GM19035 (cell line): ENCODE measurements at regions not wholly inside any gene's neighbourhood (a gene's known extent, or its start where the extent isn't known, plus 50 kb on each side); places are given as distances from the start of the nearest gene placed in this dataset.

Source experiments
- ATAC-seq: cut with Tn5 transposase; IDR thresholded peaks from one replicate; pipeline ENCODE4 v1.9.1; 2021; ENCODE audit not compliant: unreplicated experiment

GRCh38 chr11:81899156-81899555 lies 834.5 kb downstream of the FAM181B start:
- ATAC-seq, result no peak

- ATAC-seq, result no peak
These were observed 836.0 kb downstream of the FAM181B start for GRCh38 chr11:81897639-81898038.

GRCh38 chr11:81895258-81895657 lies 838.4 kb downstream of the FAM181B start:
- ATAC-seq, result no peak

- no peak for ATAC-seq
These were observed 840.7 kb downstream of the FAM181B start for GRCh38 chr11:81892770-81893635.

GRCh38 chr11:81888391-81888790 lies 845.3 kb downstream of the FAM181B start:
- no peak for ATAC-seq

GRCh38 chr11:81887671-81888070 lies 846.0 kb downstream of the FAM181B start:
- no peak for ATAC-seq

GRCh38 chr11:81886406-81887075 lies 847.1 kb downstream of the FAM181B start:
- ATAC-seq, result no peak

- ATAC-seq, result peak; percentile 21
These were observed 859.0 kb downstream of the FAM181B start for GRCh38 chr11:81874635-81875034.

- no peak for ATAC-seq
These were observed 862.8 kb downstream of the FAM181B start for GRCh38 chr11:81870815-81871214.

- peak; percentile 64 for ATAC-seq
These were observed 863.6 kb downstream of the FAM181B start for GRCh38 chr11:81870066-81870412.

- peak; percentile 92 for ATAC-seq
These were observed 864.2 kb downstream of the FAM181B start for GRCh38 chr11:81869351-81870065.

- no peak for ATAC-seq
These were observed 866.8 kb downstream of the FAM181B start for GRCh38 chr11:81866896-81867295.

- no peak for ATAC-seq
These were observed 876.3 kb downstream of the FAM181B start for GRCh38 chr11:81857386-81857785.

- ATAC-seq, result no peak
These were observed 879.9 kb downstream of the FAM181B start for GRCh38 chr11:81853791-81854190.

GRCh38 chr11:81852896-81853295 lies 880.8 kb downstream of the FAM181B start:
- no peak for ATAC-seq

GRCh38 chr11:81840380-81840779 lies 893.3 kb downstream of the FAM181B start:
- no peak for ATAC-seq

GRCh38 chr11:81839976-81840375 lies 893.7 kb downstream of the FAM181B start:
- ATAC-seq, result no peak

GRCh38 chr11:81839016-81839415 lies 894.6 kb downstream of the FAM181B start:
- ATAC-seq, result no peak

GRCh38 chr11:81829976-81830375 lies 903.7 kb downstream of the FAM181B start:
- no peak for ATAC-seq

GRCh38 chr11:81825346-81825745 lies 908.3 kb downstream of the FAM181B start:
- no peak for ATAC-seq

- ATAC-seq, result no peak
These were observed 914.2 kb downstream of the FAM181B start for GRCh38 chr11:81819462-81819861.

- ATAC-seq, result no peak
These were observed 928.8 kb downstream of the FAM181B start for GRCh38 chr11:81804858-81805257.
